Erythroblast (primary cell): ENCODE measurements at regions not wholly inside any gene's neighbourhood (a gene's known extent, or its start where the extent isn't known, plus 50 kb on each side); places are given as distances from the start of the nearest gene placed in this dataset.

ENCODE experiments used
- DNase-seq, 2 experiments: peaks; one replicate each; lab custom pipeline; 2025; lab: John Stamatoyannopoulos, UW
- GATA1 ChIP-seq: IDR thresholded peaks from 2 replicates; pipeline ENCODE4 v1.6.1; 2011; ENCODE audit warnings: low read depth, mild to moderate bottlenecking, control low read depth, low read length, moderate library complexity
- POLR2A ChIP-seq: IDR thresholded peaks from 2 replicates; pipeline ENCODE4 v1.6.1; 2011; ENCODE audit warnings: mild to moderate bottlenecking, low read length

- TF ChIP-seq POLR2A (no peak), GATA1 (no peak)
- no peak for DNase-seq
Measured at GRCh38 chr5:143890487-143890886, 78.5 kb downstream of the HMHB1 start.

DNA sequence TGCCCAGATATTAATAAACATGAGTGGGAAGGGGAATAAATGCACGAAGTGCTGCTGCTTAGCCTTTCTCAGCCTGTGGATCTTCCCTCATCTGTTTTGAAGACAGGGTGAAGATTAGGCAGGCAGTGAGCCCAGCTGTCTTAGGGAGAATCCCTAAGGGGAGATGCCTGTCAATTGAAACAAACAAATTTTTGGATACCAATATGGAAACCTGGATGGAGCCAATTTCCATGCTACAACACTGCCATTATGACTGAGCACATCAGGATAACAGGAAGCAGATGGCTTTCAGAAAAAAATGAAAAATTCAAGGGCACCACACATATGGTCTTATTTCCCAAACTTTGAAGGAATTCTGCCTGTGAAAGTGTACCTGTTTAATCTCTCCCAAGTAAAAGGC lies 80.3 kb downstream of the HMHB1 start:
- TF ChIP-seq GATA1: no peak
- TF ChIP-seq POLR2A: no peak
- DNase-seq: no peak

- no peak for DNase-seq
- no peak for TF ChIP-seq GATA1
- no peak for TF ChIP-seq POLR2A
Measured at GRCh38 chr5:143892908-143893307, 80.9 kb downstream of the HMHB1 start.

DNA sequence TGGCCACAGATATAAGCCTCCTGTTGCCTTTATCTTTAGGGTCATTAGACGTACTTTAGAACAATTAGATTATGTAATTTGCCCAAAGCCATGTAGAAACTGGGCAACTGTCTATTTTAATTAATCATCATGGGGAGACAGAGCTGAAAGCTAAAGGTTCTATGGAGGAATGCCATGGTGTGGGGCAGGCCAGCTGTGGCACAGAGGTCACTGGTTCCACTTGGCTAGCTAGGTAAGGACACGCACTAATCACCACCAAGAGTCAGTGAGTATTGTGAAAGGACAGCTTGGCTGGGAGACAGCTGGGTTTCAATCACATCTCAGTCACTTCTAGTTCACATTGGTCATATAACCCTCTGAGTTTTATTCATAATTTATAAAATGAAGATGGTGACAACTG lies 81.7 kb downstream of the HMHB1 start:
- DNase-seq: no peak
- TF ChIP-seq POLR2A: no peak
- TF ChIP-seq GATA1: no peak

GRCh38 chr5:143896516-143896915 lies 84.6 kb downstream of the HMHB1 start:
- DNase-seq: no peak
- TF ChIP-seq GATA1 (no peak), POLR2A (no peak)

DNA sequence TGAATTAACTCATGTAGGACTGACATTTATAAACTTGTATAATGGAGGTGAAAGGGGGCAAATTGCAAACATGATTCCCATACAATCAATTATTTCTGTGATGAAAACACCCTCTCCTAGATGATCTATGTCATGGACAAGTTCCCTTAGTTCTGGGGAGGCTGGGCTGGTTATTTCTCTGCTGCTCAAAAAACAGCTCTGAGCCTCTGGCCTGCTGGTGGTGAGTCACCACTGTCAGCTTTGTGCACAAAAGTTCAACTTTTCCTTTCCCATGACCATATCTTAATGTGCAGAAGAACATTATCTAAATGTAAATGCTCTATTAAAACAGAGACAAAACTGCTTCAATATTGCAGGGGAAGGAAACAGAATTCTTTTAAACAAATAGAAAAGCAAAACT lies 85.0 kb downstream of the HMHB1 start:
- DNase-seq: peak in 1 of 2 experiments; percentile 11
- TF ChIP-seq POLR2A (no peak), GATA1 (no peak)

GRCh38 chr5:143898381-143898780 lies 86.4 kb downstream of the HMHB1 start:
- no peak for TF ChIP-seq GATA1
- no peak for TF ChIP-seq POLR2A
- DNase-seq: no peak

DNA sequence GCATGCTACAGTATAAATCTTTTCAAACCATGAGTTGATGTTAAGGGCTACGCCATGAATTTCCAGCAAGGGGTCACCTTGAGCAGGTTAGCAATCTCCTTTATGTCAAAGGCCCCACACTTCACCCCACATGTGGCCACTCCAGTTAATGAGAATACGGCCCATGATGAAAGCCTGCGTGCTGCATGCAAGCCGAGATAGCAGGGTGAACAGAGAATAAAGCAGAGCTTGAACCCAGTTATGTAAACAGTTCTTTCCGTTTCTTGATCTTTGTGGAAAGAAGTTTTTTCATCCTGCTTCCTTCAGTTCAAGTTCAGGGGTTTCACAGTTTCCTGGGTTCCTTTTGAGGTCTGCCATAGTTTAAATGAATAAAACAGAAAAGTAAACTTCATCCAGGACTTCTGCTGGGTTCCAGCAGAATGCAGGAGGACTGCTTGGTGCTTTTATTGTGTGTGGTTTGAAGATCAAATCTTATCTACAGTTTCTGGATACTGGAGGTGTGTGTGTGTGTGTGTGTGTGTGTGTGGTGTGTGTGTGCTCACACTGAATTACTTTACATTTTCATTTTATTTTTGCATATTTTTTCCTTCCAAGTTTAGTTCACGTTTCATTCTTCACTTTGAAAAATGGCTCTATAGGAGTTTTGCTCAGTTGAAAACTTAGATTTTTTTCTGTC lies 87.1 kb downstream of the HMHB1 start:
- no peak for DNase-seq
- TF ChIP-seq POLR2A (no peak), GATA1 (no peak)

- TF ChIP-seq POLR2A: no peak
- TF ChIP-seq GATA1: no peak
- no peak for DNase-seq
Measured at GRCh38 chr5:143908959-143909358, 97.0 kb downstream of the HMHB1 start.

DNA sequence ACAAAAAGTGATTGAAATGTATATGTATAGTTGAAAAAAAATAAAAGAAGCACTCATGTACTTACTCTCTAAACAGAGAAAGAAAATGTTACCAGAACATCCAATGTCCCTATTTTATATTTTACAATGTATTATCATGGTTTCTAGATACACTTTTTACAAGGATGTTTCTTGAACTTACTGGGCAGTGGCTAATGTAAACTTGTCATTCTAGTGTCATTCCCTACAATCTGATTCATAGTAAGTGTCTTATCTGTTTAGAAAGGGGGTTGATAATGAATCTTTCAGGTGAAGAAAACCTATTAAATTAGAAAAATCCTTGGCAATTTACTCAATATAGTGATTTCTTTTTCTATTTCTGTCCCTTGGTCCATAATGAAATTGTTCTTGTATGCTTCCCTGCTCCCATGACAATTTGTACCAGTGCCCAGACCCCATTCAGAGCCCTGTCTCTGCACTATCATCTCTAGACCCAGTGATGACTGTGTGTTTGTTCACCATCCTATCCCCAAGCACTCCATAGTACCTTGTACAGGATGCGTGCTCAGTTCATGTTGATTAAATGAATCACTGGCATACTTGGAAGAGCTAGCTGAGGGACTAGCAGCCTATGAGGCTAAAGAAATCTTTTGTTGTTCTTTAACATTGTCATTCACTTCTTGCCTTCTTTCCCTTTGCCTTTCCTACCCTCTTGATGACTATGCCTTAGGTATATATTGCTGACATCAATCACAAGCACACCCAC lies 101.2 kb downstream of the HMHB1 start:
- no peak for DNase-seq
- no peak for TF ChIP-seq POLR2A
- TF ChIP-seq GATA1: no peak

DNA sequence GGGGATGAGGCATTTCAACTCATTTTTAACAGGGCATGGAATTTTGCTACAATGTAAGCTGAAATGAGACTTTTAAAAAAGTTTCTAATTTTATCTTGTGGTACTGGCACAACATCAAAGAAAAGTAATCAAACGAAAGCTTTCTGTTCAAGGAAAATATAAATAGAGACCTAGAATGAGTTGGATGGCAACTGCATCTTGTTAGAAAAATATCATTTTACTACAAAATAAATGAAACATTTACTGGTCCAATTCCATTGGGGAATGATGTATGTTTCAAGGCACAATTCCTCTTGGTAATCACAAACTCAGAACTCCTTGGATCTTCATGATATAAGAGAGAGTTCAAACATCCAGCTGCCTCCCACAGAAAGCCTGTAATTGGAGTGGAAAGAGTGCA lies 102.8 kb downstream of the HMHB1 start:
- TF ChIP-seq POLR2A (no peak), GATA1 (no peak)
- no peak for DNase-seq

GRCh38 chr5:143916451-143916850 lies 104.5 kb downstream of the HMHB1 start:
- no peak for TF ChIP-seq POLR2A
- TF ChIP-seq GATA1: no peak
- no peak for DNase-seq

DNA sequence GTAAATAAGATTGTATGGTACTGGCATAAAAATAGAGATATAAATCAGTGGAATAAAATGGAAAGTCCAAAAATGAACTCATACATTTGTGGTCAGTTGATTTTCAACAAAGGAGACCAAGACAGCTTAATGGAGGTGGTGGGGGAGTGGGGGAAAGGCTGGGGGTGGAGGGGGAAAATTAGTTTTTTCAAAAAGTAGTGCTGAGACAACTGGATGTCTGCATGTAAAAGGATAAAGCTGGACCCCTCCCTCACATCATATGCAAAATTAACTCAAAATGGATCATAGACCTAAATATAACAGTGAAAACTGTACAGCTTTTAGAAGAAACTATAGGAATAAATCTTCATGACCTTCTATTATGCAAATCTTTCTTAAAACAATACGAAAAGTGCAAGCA lies 107.0 kb downstream of the HMHB1 start:
- no peak for TF ChIP-seq POLR2A
- TF ChIP-seq GATA1: no peak
- DNase-seq: no peak

GRCh38 chr5:143920772-143921171 lies 108.8 kb downstream of the HMHB1 start:
- DNase-seq: no peak
- TF ChIP-seq GATA1 (no peak), POLR2A (no peak)

DNA sequence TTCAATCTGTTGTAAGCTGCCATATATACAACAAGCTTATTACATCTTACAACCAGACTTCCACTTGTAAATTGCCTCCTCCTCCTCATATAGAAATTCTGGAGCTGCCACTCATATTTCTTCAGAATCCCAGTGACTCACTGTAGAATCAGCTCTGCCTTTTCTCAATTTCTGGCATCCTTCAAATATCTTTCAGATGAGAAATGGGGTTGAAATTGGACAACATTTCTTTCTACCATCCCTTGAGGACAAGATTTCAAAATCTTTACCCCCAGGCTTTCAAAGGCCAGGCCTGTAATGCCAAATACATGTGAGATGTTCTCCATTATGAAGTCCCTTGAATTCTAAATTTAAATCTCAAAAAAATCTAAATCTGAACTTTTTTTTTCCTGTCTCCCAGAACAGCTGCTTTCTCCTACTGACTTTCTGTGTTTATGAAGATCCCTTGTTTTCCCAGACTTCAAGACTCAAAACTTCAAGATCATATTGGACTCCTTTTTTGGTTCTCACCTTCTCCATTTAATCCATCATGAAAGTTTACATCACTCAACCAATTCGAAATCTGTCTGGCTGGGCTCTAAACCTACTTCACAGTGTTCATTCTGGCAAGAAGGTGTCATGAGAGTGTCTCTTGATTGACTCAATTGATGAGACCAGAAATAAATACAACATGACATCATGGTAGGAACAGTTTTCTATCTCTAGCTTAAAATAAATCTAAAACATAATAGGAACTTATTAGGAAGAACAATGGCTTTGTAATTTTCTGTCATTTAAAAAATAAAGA lies 109.8 kb downstream of the HMHB1 start:
- TF ChIP-seq GATA1 (no peak), POLR2A (no peak)
- DNase-seq: no peak

DNA sequence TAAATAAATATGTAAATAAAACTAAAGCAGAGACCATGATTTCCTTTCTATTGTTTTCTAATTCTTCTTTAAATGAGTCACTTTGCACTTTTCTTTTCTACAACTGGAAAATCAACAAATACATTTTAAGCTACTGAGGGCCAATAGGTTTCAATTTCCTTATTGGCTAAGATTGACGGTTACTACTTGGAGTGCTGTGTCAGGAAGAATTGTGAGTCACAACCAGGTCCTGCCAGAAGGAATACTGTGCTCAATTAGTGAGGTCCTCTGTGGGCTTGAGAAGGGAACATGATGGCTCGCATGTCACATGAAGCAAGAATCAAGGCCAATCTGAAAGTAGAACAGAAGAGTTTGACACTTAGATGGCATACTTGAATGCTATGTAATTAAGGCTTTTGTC lies 110.8 kb downstream of the HMHB1 start:
- TF ChIP-seq POLR2A (no peak), GATA1 (no peak)
- DNase-seq: no peak
